Vagina (tissue), 2 donors: ENCODE measurements at regions not wholly inside any gene's neighbourhood (a gene's known extent, or its start where the extent isn't known, plus 50 kb on each side); places are given as distances from the start of the nearest gene placed in this dataset.

ENCODE experiments used
- CTCF ChIP-seq, 3 experiments: fragments of 450-650 bp in 2 of 3; fragments of 200-600 bp in 1 of 3; sonication (generic) in 1 of 3; IDR thresholded peaks; one replicate each; pipeline ENCODE4 v1.5.1; 2017 to 2019; ENCODE audit warnings: antibody characterized with exemption in 3 of 3, mild to moderate bottlenecking in 2 of 3, moderate library complexity in 2 of 3
- POLR2A ChIP-seq, 2 donors: fragments of 450-650 bp; IDR thresholded peaks; one replicate each; pipeline ENCODE4 v1.6.1; 2017; ENCODE audit warnings: antibody characterized with exemption in 2 of 2, mild to moderate bottlenecking in 2 of 2, moderate library complexity in 2 of 2

DNA sequence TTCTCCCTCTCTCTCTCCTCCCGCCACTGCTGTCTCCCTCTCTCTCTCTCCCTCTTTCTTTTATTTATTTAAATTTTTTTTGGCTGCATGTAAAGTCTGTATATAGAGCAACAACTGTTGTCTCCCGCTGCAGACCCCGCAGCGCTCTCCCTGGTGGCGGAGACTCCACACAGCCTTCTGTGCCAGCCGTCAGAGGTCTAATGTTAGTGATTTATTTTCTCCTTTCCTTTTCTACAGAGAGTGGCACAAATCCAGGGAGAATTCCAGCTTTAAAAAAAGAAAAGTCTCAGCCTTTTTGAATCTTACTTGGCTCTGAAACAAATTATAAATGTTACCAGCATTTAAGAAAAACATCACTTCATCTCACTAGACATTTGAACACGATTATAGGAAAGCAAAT lies 106.2 kb downstream of the FAM9B start:
- TF ChIP-seq POLR2A (IDR thresholded peaks at IDR 0.05) = no peak
- TF ChIP-seq CTCF (IDR thresholded peaks at IDR 0.05) = no peak
